Mesenchymal stem cell (in vitro differentiated cells and primary cell): ENCODE measurements at regions not wholly inside any gene's neighbourhood (a gene's known extent, or its start where the extent isn't known, plus 50 kb on each side); places are given as distances from the start of the nearest gene placed in this dataset.

Source experiments
- DNase-seq: peaks from one replicate; pipeline ENCODE4 v3.0.0-alpha.2; 2013
- H2AFZ ChIP-seq: one replicate; pipeline ENCODE4 v1.6.1; 2013; ENCODE audit warnings: low read depth, mild to moderate bottlenecking, control low read depth, inconsistent platforms, low read length, moderate library complexity
- H2AK5ac ChIP-seq: 2 replicates; pipeline ENCODE4 v1.6.1; 2013; ENCODE audit warnings: low read length, moderate library complexity, mild to moderate bottlenecking, inconsistent platforms; ENCODE audit not compliant: severe bottlenecking
- H2BK120ac ChIP-seq: one replicate; pipeline ENCODE4 v1.6.1; 2013; ENCODE audit warnings: low read depth, mild to moderate bottlenecking, inconsistent platforms, low read length, moderate library complexity
- H2BK12ac ChIP-seq, 2 experiments: one replicate each; pipeline ENCODE4 v1.6.1; 2013; ENCODE audit warnings: inconsistent platforms in 2 of 2, low read length in 2 of 2, mild to moderate bottlenecking in 2 of 2, moderate library complexity in 2 of 2, control low read depth in 1 of 2
- H2BK15ac ChIP-seq: one replicate; pipeline ENCODE4 v1.6.1; 2013; ENCODE audit warnings: mild to moderate bottlenecking, low read depth, inconsistent platforms; ENCODE audit not compliant: poor library complexity, severe bottlenecking
- H2BK5ac ChIP-seq: 2 replicates; pipeline ENCODE4 v1.6.1; 2013; ENCODE audit warnings: low read depth, mild to moderate bottlenecking, low read length, control low read depth, inconsistent platforms; ENCODE audit not compliant: poor library complexity, severe bottlenecking
- H3K14ac ChIP-seq, 2 experiments: one replicate each; pipeline ENCODE4 v1.6.1; 2013; ENCODE audit warnings: inconsistent platforms in 2 of 2, low read length in 2 of 2, control low read depth in 1 of 2, mild to moderate bottlenecking in 1 of 2, moderate library complexity in 1 of 2
- H3K18ac ChIP-seq, 2 experiments: one replicate each; pipeline ENCODE4 v1.6.1; 2013; ENCODE audit warnings: inconsistent platforms in 2 of 2, low read length in 2 of 2, control low read depth in 1 of 2, low read depth in 1 of 2, mild to moderate bottlenecking in 1 of 2
- H3K23ac ChIP-seq, 2 experiments: one replicate each; pipeline ENCODE4 v1.6.1; 2013; ENCODE audit warnings: inconsistent platforms in 2 of 2, low read length in 2 of 2, mild to moderate bottlenecking in 2 of 2, moderate library complexity in 2 of 2, control low read depth in 1 of 2
- H3K27ac ChIP-seq: 2 replicates; pipeline ENCODE4 v1.5.1; 2013; ENCODE audit warnings: mild to moderate bottlenecking, moderate library complexity, low read length, control low read depth, inconsistent platforms; ENCODE audit not compliant: poor library complexity, severe bottlenecking
- H3K27me3 ChIP-seq, 2 experiments: 2 replicates each; pipeline versions ENCODE4 v1.6.1 to v1.7.0; 2013; ENCODE audit warnings: low read length in 2 of 2, mild to moderate bottlenecking in 2 of 2, moderate library complexity in 2 of 2, control low read depth in 1 of 2, inconsistent platforms in 1 of 2; ENCODE audit not compliant: control insufficient read depth in 1 of 2, insufficient read depth in 1 of 2
- H3K36me3 ChIP-seq, 2 experiments: 2 replicates each; pipeline versions ENCODE4 v1.6.1 to v1.7.0; 2013; ENCODE audit warnings: low read length in 2 of 2, control low read depth in 1 of 2, inconsistent platforms in 1 of 2, low read depth in 1 of 2, mild to moderate bottlenecking in 1 of 2; ENCODE audit not compliant: insufficient read depth in 2 of 2, control insufficient read depth in 1 of 2
- H3K4ac ChIP-seq, 2 experiments: one replicate each; pipeline ENCODE4 v1.6.1; 2013; ENCODE audit warnings: inconsistent platforms in 2 of 2, low read length in 2 of 2, mild to moderate bottlenecking in 2 of 2, moderate library complexity in 2 of 2, control low read depth in 1 of 2, low read depth in 1 of 2
- H3K4me1 ChIP-seq: 2 replicates; pipeline ENCODE4 v1.6.1; 2013; ENCODE audit warnings: low read depth, low read length, control low read depth; ENCODE audit not compliant: control insufficient read depth, insufficient read depth
- H3K4me2 ChIP-seq: 2 replicates; pipeline ENCODE4 v1.6.1; 2013; ENCODE audit warnings: low read length, mild to moderate bottlenecking, inconsistent platforms; ENCODE audit not compliant: poor library complexity, severe bottlenecking
- H3K4me3 ChIP-seq, 2 experiments: 2 replicates each; pipeline versions ENCODE4 v1.5.1 to v1.7.0; 2013; ENCODE audit warnings: low read length in 2 of 2, mild to moderate bottlenecking in 2 of 2, control low read depth in 1 of 2, low read depth in 1 of 2; ENCODE audit not compliant: insufficient read depth in 1 of 2
- H3K79me1 ChIP-seq: replicated peaks from 2 replicates; pipeline ENCODE4 v1.6.1; 2013; ENCODE audit warnings: mild to moderate bottlenecking, control low read depth, low read length, inconsistent platforms; ENCODE audit not compliant: poor library complexity, severe bottlenecking
- H3K9ac ChIP-seq: 2 replicates; pipeline ENCODE4 v1.7.0; 2013; ENCODE audit warnings: mild to moderate bottlenecking, low read length, moderate library complexity
- H3K9me3 ChIP-seq: 2 replicates; pipeline ENCODE4 v1.7.0; 2013; ENCODE audit warnings: mild to moderate bottlenecking, low read length; ENCODE audit not compliant: control insufficient read depth
- H4K8ac ChIP-seq: one replicate; pipeline ENCODE4 v1.6.1; 2013; ENCODE audit warnings: inconsistent platforms, mild to moderate bottlenecking, low read length, moderate library complexity
- H4K91ac ChIP-seq: one replicate; pipeline ENCODE4 v1.6.1; 2013; ENCODE audit warnings: mild to moderate bottlenecking, low read length, inconsistent platforms
- WGBS: methylation state at CpG from one replicate; pipeline ENCODE4 v1.1.7; 2013; ENCODE audit warnings: mixed read lengths; 5-methylcytosine and 5-hydroxymethylcytosine counted together

GRCh38 chr2:20521682-20522189 is 74.9 kb downstream of the RHOB start:
- H2BK15ac ChIP-seq = no peak overlapping the region
- H3K4me3 ChIP-seq = no peak overlapping the region
- peak overlapping the region; percentile 0 for H2AK5ac ChIP-seq
- DNase-seq = no peak
- H3K79me1 ChIP-seq = no peaks in the 10 kb centered on the region
- no peak overlapping the region for H2BK5ac ChIP-seq
- no peak overlapping the region for H2BK12ac ChIP-seq
- no peak overlapping the region for H3K9ac ChIP-seq
- H3K36me3 ChIP-seq = no peaks in the 10 kb centered on the region
- H3K9me3 ChIP-seq = no peaks in the 10 kb centered on the region
- no peak overlapping the region for H3K4me2 ChIP-seq
- 85% methylated on average over 11 of the region's 11 CpGs for WGBS
- H3K4ac ChIP-seq = peak overlapping the region in 1 of 2 experiments; percentile 5
- peaks cover 31% of the 10 kb centered on the region for H3K4me1 ChIP-seq
- H3K23ac ChIP-seq = no peak overlapping the region
- H2BK120ac ChIP-seq = no peak overlapping the region
- H3K14ac ChIP-seq = no peak overlapping the region
- no peak overlapping the region for H3K18ac ChIP-seq
- no peaks in the 10 kb centered on the region for H3K27me3 ChIP-seq
- no peak overlapping the region for H2AFZ ChIP-seq
- H4K8ac ChIP-seq = no peak overlapping the region
- no peak overlapping the region for H3K27ac ChIP-seq
- peak overlapping the region; percentile 53 for H4K91ac ChIP-seq

DNA sequence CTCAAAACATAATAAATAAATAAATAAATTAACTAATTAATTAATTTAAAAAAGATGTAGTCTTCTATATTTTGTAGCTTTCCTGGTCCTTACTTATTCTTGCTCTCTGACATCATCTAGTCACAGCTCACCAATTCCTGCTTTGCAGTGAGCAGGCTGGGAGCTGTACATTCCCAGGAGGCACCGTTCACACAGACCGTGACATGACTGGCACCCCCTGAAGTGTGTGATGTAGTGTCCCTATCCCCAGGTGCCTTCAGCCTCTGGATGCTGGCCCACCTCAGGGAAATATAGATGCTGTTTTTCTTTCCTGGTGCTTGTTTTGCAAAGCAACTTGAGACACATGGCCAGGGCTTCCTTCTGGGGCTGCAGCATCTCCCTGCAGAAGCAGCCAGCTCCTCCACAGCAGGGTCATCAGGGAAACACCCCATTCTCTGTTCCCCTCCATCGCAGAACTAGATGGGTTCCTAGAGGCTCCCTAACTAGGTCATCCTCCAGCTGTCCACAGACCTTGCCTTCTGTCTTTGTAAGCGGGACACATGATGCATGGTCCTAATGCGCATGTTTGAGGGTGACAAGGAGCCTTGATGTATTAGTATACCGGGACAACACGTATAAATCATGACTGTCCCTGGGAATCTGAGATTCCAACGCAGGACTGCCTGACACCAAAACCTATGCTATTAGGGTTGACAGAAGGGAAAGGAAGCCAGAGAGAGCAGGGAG is 76.4 kb downstream of the RHOB start:
- peak overlapping the region in 1 of 2 experiments; percentile 29 for H2BK12ac ChIP-seq
- H2BK15ac ChIP-seq = peak overlapping the region; percentile 34
- DNase-seq = no peak
- no peak overlapping the region for H3K9ac ChIP-seq
- no peak overlapping the region for H3K18ac ChIP-seq
- H2AK5ac ChIP-seq = peak overlapping the region; percentile 68
- no peak overlapping the region for H3K4me3 ChIP-seq
- no peak overlapping the region for H3K14ac ChIP-seq
- WGBS = 90% methylated on average over 8 of the region's 8 CpGs
- H2BK120ac ChIP-seq = no peak overlapping the region
- no peaks in the 10 kb centered on the region for H3K27me3 ChIP-seq
- H4K91ac ChIP-seq = no peak overlapping the region
- no peaks in the 10 kb centered on the region for H3K36me3 ChIP-seq
- H3K27ac ChIP-seq = peak overlapping the region; percentile 18
- H4K8ac ChIP-seq = no peak overlapping the region
- no peak overlapping the region for H2BK5ac ChIP-seq
- H3K4me1 ChIP-seq = peaks cover 33% of the 10 kb centered on the region
- H2AFZ ChIP-seq = no peak overlapping the region
- H3K79me1 ChIP-seq = no peaks in the 10 kb centered on the region
- H3K4ac ChIP-seq = no peak overlapping the region
- no peak overlapping the region for H3K23ac ChIP-seq
- no peak overlapping the region for H3K4me2 ChIP-seq
- no peaks in the 10 kb centered on the region for H3K9me3 ChIP-seq

DNA sequence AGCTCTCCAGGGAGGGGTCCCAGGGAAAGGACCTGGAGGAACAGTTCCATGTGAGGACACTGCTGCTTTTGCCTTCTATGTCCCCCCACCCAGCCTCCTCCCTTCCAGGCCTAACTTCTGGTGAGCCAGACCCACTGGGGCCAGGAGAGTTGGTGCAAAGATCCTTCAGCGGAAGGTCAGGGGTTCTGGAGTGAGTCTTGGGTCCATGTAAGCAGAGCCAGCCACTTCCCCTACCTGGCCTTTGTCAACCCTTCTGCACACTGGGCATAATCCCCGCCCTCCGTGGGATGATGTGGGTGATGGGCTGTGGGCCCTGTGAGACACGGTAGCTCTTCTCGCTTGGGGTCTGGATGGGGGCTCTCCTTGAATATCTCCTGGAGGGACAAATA is 76.9 kb downstream of the RHOB start:
- Histone ChIP-seq H3K9ac (no peak overlapping the region), H3K4me2 (no peak overlapping the region), H3K79me1 (no peaks in the 10 kb centered on the region), H3K23ac (no peak overlapping the region), H2BK12ac (peak overlapping the region; percentile 29 to 51), H2AK5ac (peak overlapping the region; percentile 68), H3K4me3 (no peak overlapping the region), H3K14ac (peak overlapping the region in 1 of 2 experiments; percentile 41), H2AFZ (no peak overlapping the region), H2BK5ac (no peak overlapping the region), H3K9me3 (no peaks in the 10 kb centered on the region), H3K4me1 (peaks cover 33% of the 10 kb centered on the region), H3K18ac (peak overlapping the region in 1 of 2 experiments; percentile 23), H3K27me3 (no peaks in the 10 kb centered on the region), H3K27ac (no peak overlapping the region), H3K36me3 (no peaks in the 10 kb centered on the region), H2BK15ac (peak overlapping the region; percentile 34), H4K8ac (no peak overlapping the region), H2BK120ac (no peak overlapping the region), H3K4ac (no peak overlapping the region), H4K91ac (no peak overlapping the region)
- no peak for DNase-seq
- WGBS = 100% methylated on average over 4 of the region's 5 CpGs

DNA sequence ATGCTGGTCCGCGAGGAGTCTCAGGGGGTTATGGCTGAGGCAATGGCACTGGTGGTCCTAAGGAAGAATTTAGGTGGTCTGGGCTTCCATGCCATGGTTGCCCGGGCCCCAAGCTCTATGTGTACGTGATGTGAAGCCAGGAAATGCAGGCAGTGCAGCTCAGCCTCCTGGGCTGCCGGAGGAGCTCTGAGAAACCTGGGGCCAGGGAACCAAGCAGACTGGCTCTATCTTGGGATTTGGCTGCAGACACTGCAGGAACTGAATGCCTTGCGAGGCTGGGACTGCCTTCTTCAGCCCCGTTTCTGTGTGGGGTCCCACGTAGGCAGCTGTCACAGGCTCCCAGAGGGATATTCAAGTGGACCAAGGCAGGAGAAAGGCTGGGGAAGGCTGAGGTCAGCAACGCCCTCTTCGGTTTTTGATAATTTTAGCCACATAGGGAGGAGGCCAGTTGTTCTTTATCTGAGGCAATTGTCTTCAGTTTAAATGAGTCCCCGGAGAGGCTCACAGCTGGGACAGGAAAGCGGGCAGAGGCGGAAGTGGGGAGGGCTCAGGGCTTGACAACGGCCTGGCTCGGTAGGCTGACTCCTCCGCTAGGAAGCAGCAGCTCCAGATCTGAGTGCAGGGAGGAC is 77.7 kb downstream of the RHOB start:
- no peak for DNase-seq
- H2BK12ac ChIP-seq = peak overlapping the region; percentile 49 to 50

More for the DNA sequence above, 77.7 kb downstream of the RHOB start:
- H4K91ac ChIP-seq = peak overlapping the region; percentile 14
- peak overlapping the region in 1 of 2 experiments; percentile 6 for H3K4ac ChIP-seq
- no peak overlapping the region for H3K4me3 ChIP-seq
- peak overlapping the region; percentile 23 to 86 for H3K18ac ChIP-seq
- H2AK5ac ChIP-seq = peak overlapping the region; percentile 61
- peak overlapping the region; percentile 68 for H2BK15ac ChIP-seq
- H3K36me3 ChIP-seq = no peaks in the 10 kb centered on the region
- H4K8ac ChIP-seq = peak overlapping the region; percentile 14
- H3K9ac ChIP-seq = no peak overlapping the region
- H3K27ac ChIP-seq = no peak overlapping the region
- no peak overlapping the region for H2AFZ ChIP-seq
- H3K4me2 ChIP-seq = no peak overlapping the region
- no peak overlapping the region for H3K23ac ChIP-seq
- H3K9me3 ChIP-seq = no peaks in the 10 kb centered on the region
- H3K27me3 ChIP-seq = no peaks in the 10 kb centered on the region
- H3K79me1 ChIP-seq = no peaks in the 10 kb centered on the region
- WGBS = 53% methylated on average over 16 of the region's 16 CpGs
- peaks cover 33% of the 10 kb centered on the region for H3K4me1 ChIP-seq
- peak overlapping the region in 1 of 2 experiments; percentile 79 for H3K14ac ChIP-seq
- H2BK120ac ChIP-seq = no peak overlapping the region
- H2BK5ac ChIP-seq = no peak overlapping the region
